Activated B cell treated with CpG ODN at 0.5 μM for 24 hours (primary cell): ENCODE measurements at regions not wholly inside any gene's neighbourhood (a gene's known extent, or its start where the extent isn't known, plus 50 kb on each side); places are given as distances from the start of the nearest gene placed in this dataset.
"Not testable (repeated sequence)": the region's sequence is repeated elsewhere in the genome, so short reads cannot be mapped to it uniquely, and the experiment has no call there.

ENCODE experiments used
- ATAC-seq: fragments of 200-7000 bp; cut with Tn5 transposase; one replicate; pipeline ENCODE4 v1.10.0; 2021; ENCODE audit warnings: low read depth, mild to moderate bottlenecking, moderate library complexity
- CTCF ChIA-PET: fragments of 350-600 bp; sonication (Branson Sonifier 250); formaldehyde crosslinking; loops from one replicate; lab custom pipeline; 2021; ENCODE audit warnings: antibody characterized with exemption; lab: Charles Lee
- POLR2A ChIA-PET: fragments of 350-600 bp; sonication (Branson Sonifier 250); formaldehyde crosslinking; loops from one replicate; lab custom pipeline; 2021; ENCODE audit warnings: antibody characterized with exemption; lab: Charles Lee
- DNase-seq: peaks from one replicate; pipeline ENCODE4 v3.0.0; 2022
- H3K27ac Mint-ChIP-seq: one replicate; pipeline ENCODE4 v1.8.0; 2020; ENCODE audit warnings: mixed read lengths
- H3K27me3 Mint-ChIP-seq: one replicate; pipeline ENCODE4 v1.8.0; 2021; ENCODE audit warnings: mixed read lengths
- H3K36me3 Mint-ChIP-seq: one replicate; pipeline ENCODE4 v1.8.0; 2021; ENCODE audit warnings: low read depth, mixed read lengths
- H3K4me1 Mint-ChIP-seq: one replicate; pipeline ENCODE4 v1.8.0; 2021; ENCODE audit warnings: mixed read lengths
- H3K4me3 Mint-ChIP-seq: one replicate; pipeline ENCODE4 v1.8.0; 2020; ENCODE audit warnings: mild to moderate bottlenecking, mixed read lengths
- H3K9me3 Mint-ChIP-seq: one replicate; pipeline ENCODE4 v1.8.0; 2020; ENCODE audit warnings: mixed read lengths
- intact Hi-C: fragments of 100-400 bp; cut with micrococcal nuclease; formaldehyde crosslinking; loops from one replicate; pipeline ENCODE4 v1.15.1; 2024
- TF ChIP-seq, protein P1 (sequence below): fragments of 200-600 bp; IDR thresholded peaks from one replicate; pipeline ENCODE4 v1.8.0; 2022; ENCODE audit warnings: antibody characterized with exemption, mild to moderate bottlenecking

DNA sequence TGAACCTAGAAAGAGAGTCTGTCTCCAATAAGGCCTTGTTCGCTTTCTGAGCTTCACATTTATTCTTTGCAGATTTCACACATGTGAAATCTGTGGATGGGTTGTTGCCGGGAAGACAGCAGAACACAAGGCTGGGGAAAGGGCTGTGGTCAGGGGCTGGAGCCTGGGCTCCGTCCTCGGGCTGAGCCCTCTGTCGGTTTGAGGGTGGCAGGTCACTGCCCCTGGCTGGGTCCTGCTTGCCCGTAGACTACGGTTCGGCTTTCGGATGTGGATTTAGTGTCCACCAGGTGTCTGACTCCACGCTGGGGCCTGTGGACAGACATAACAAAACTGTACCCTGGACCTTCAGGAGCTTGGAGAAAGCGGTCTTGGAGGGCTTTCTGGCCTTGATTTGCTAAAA lies 117.0 kb upstream of the ALX4 start:
- ChIA-PET CTCF (interaction anchor here (0.6 kb wide), 1 partner anchor 1911 kb away, joined by 3 read pairs; no protein-coding TSS in a partner anchor), POLR2A (no interaction called here)
- TF ChIP-seq, protein P1, sequence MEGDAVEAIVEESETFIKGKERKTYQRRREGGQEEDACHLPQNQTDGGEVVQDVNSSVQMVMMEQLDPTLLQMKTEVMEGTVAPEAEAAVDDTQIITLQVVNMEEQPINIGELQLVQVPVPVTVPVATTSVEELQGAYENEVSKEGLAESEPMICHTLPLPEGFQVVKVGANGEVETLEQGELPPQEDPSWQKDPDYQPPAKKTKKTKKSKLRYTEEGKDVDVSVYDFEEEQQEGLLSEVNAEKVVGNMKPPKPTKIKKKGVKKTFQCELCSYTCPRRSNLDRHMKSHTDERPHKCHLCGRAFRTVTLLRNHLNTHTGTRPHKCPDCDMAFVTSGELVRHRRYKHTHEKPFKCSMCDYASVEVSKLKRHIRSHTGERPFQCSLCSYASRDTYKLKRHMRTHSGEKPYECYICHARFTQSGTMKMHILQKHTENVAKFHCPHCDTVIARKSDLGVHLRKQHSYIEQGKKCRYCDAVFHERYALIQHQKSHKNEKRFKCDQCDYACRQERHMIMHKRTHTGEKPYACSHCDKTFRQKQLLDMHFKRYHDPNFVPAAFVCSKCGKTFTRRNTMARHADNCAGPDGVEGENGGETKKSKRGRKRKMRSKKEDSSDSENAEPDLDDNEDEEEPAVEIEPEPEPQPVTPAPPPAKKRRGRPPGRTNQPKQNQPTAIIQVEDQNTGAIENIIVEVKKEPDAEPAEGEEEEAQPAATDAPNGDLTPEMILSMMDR, result no peak
- intact Hi-C loops, result no loop called here
- Mint-ChIP-seq H3K36me3 (no peaks in the 10 kb centered on the region), H3K27me3 (peaks cover 36% of the 10 kb centered on the region), H3K27ac (no peak overlapping the region), H3K4me1 (no peaks in the 10 kb centered on the region), H3K4me3 (no peak overlapping the region), H3K9me3 (no peaks in the 10 kb centered on the region)
- ATAC-seq, result no peak
- DNase-seq, result no peak

DNA sequence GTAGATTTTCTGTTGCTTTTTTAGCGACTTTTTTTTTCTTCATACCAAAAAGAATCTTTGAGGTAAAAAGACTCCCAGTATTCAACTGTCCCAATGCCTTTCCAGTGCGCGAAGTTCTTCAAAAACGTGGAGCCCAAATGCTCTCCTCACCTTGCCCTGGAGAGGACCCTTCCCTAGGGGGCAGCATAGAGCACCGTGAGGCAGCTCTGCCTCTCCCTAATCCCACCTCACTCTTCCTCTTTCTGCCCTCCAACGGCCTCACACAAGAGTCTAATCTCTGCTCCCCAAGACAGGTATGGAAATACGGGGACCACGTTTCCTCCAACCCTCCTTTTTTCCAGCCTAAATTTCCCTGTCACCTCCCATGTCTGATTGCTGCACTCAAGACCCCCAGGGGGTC lies 117.5 kb upstream of the ALX4 start:
- H3K4me1 Mint-ChIP-seq, result no peaks in the 10 kb centered on the region
- TF ChIP-seq, protein P1, result no peak
- no peak overlapping the region for H3K4me3 Mint-ChIP-seq
- CTCF ChIA-PET, result interaction anchor here (0.6 kb wide), 1 partner anchor 1910 kb away, joined by 3 read pairs; no protein-coding TSS in a partner anchor
- no peak for ATAC-seq
- no peak for DNase-seq
- no peak overlapping the region for H3K27ac Mint-ChIP-seq
- H3K36me3 Mint-ChIP-seq, result no peaks in the 10 kb centered on the region
- no peaks in the 10 kb centered on the region for H3K9me3 Mint-ChIP-seq
- POLR2A ChIA-PET, result no interaction called here
- intact Hi-C loops, result no loop called here
- H3K27me3 Mint-ChIP-seq, result peaks cover 37% of the 10 kb centered on the region

DNA sequence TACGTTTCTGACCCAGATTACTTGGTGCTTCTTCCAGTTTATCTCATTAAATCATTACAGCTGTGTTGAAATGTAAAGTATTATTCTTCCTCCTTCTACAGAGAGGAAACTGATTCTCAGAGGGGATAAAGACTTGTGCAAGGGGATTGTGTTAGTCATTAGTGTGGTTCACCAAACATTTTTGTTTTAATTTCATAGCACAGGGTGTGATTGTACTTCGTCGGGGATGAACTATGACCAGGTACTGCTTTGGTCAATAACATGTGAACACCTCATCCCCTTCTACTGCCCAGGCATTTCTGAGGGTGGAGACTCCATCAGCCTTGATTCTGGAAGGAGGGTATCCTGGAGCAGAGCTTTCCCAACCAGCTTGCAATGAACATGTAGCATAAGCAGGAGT lies 120.2 kb upstream of the ALX4 start:
- no peaks in the 10 kb centered on the region for H3K36me3 Mint-ChIP-seq
- ATAC-seq (no peak), DNase-seq (no peak)
- H3K27ac Mint-ChIP-seq, result no peak overlapping the region
- POLR2A ChIA-PET, result no interaction called here
- CTCF ChIA-PET, result no interaction called here
- H3K27me3 Mint-ChIP-seq, result peaks cover 39% of the 10 kb centered on the region
- intact Hi-C loops, result no loop called here
- H3K9me3 Mint-ChIP-seq, result no peaks in the 10 kb centered on the region
- no peak overlapping the region for H3K4me3 Mint-ChIP-seq
- TF ChIP-seq, protein P1, result no peak
- no peaks in the 10 kb centered on the region for H3K4me1 Mint-ChIP-seq

DNA sequence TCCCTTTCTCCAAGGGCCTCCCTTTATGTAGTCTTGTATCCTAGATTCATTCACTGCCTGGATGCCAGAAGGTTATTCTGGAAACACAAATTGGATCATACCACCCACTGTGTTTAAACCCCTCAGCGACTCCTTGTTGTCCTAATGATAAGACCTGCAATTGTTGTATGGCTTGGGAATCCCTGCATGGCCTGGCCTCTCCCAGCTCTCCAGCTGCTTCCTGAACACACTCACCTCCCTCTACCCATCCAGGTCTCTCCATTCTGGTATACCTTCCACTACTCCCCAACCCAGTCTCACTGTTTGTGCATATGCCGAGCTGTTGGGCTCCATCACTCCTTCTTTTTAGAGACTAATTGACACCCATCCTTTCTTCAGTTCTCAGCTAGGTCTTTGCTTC lies 124.3 kb upstream of the ALX4 start:
- Mint-ChIP-seq H3K9me3 (no peaks in the 10 kb centered on the region), H3K4me3 (no peak overlapping the region), H3K27ac (no peak overlapping the region), H3K4me1 (no peaks in the 10 kb centered on the region), H3K36me3 (no peaks in the 10 kb centered on the region), H3K27me3 (peaks cover 46% of the 10 kb centered on the region)
- TF ChIP-seq, protein P1, result no peak
- ATAC-seq, result no peak
- intact Hi-C loops, result no loop called here
- no peak for DNase-seq
- ChIA-PET CTCF (no interaction called here), POLR2A (no interaction called here)

DNA sequence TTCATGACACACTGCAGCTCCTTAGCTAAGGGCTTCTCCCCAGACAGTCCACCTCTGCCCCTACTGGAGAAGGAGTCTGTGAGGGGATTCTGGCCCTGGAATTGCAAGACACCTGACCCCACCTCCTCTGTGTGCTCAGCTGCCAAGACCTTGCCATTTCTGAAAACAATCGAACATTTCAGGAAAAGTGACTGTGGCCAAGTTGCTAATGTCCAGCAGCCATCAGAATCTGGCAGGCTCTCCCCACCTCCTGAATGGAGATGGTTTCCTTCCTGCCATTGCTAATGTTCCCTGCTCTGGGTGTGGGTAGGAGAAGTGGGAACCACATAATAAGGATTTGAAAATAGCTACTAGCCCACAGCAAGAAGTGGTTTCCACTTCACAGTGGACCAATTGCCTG lies 127.2 kb upstream of the ALX4 start:
- Mint-ChIP-seq H3K9me3 (peaks cover 3% of the 10 kb centered on the region), H3K4me3 (no peak overlapping the region), H3K27ac (no peak overlapping the region), H3K4me1 (no peaks in the 10 kb centered on the region), H3K27me3 (peaks cover 56% of the 10 kb centered on the region), H3K36me3 (no peaks in the 10 kb centered on the region)
- DNase-seq (no peak), ATAC-seq (no peak)
- ChIA-PET POLR2A (no interaction called here), CTCF (no interaction called here)
- intact Hi-C loops, result no loop called here
- TF ChIP-seq, protein P1, result no peak

DNA sequence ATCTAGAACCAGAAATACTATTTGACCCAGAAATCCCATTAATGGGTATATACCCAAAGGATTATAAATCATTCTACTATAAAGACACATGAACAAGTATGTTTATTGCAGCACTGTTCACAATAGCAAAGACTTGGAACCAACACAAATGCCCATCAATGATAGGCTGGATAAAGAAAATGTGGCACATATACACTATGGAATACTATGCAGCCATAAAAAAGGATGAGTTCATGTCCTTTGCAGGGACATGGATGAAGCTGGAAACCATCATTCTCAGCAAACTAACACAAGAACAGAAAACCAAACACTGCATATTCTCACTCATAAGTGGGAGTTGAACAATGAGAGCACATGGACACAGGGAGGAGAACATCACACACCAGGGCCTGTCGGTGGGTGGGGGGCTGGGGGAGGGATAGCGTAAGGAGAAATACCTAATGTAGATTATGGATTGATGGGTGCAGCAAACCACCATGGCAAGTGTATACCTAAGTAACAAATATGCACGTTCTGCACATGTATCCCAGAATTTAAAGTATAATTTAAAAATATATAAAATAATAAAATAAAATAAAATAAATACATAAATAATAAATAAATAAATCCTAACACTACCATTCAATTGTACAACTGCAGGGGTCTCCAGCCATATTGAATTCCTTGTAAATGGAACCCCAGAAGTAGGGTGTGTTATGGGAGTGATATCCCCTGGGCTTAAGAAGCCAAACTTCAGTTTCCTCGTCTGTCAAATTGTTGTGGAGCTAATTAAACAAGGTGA lies 122.4 kb upstream of the CD82 start:
- H3K4me3 Mint-ChIP-seq, POLR2A ChIA-PET, DNase-seq, intact Hi-C loops, CTCF ChIA-PET, ATAC-seq, H3K27ac Mint-ChIP-seq, H3K9me3 Mint-ChIP-seq, H3K36me3 Mint-ChIP-seq, H3K4me1 Mint-ChIP-seq: not testable (repeated sequence)
- peaks cover 24% of the 10 kb centered on the region for H3K27me3 Mint-ChIP-seq
